ENCODE measurements at regions not wholly inside any gene's neighbourhood (a gene's known extent, or its start where the extent isn't known, plus 50 kb on each side); places are given as distances from the start of the nearest gene placed in this dataset.
"Not testable (repeated sequence)": the region's sequence is repeated elsewhere in the genome, so short reads cannot be mapped to it uniquely, and the experiment has no call there.

GRCh38 chr1:88618331-88618730 is 65.7 kb upstream of the PKN2 start:
- no peak overlapping the region for H3K4me3 Mint-ChIP-seq
- H3K36me3 Mint-ChIP-seq: peaks cover 0 to 15% (median 0%) of the 10 kb centered on the region in 3 donors
- H3K4me3 ChIP-seq (ENCODE audit: low read length): no peak overlapping the region
- no peaks in the 10 kb centered on the region for H3K4me1 ChIP-seq (ENCODE audit: insufficient read depth, low read length)
- ChIA-PET CTCF (no interaction called here), POLR2A (no interaction called here)
- peaks cover 5% of the 10 kb centered on the region for H3K9me3 ChIP-seq (ENCODE audit: low read length)
- DNase-seq: no peak
- no peaks in the 10 kb centered on the region for H3K4me1 Mint-ChIP-seq
- H3K27ac Mint-ChIP-seq: no peak overlapping the region
- peaks cover 8 to 52% of the 10 kb centered on the region in 2 donors for H3K27me3 Mint-ChIP-seq
- no peaks in the 10 kb centered on the region for H3K27me3 ChIP-seq (ENCODE audit: insufficient read depth, low read length, poor library complexity, severe bottlenecking)
- peaks cover 27 to 36% (median 35%) of the 10 kb centered on the region in 5 donors for H3K9me3 Mint-ChIP-seq
- H3K36me3 ChIP-seq (ENCODE audit: insufficient read depth, low read length): no peaks in the 10 kb centered on the region
- H3K27ac ChIP-seq (ENCODE audit: low read depth, low read length): no peak overlapping the region

DNA sequence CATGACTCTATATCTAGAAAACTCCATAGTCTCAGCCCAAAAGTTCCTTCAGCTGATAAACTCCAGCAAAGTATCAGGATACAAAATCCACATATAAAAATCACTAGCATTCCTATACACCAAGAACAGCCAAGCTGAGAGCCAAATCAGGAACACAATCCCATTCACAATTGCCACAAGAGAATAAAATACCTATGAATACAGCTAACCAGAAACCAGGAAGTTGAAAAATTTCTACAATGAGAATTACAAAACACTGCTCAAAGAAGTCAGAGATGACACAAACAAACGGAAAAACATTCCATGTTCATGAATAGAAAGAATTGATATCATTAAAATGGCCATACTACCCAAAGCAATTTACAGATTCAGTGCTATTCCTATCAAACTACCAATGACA is 61.0 kb upstream of the PKN2 start:
- H3K4me3 ChIP-seq (ENCODE audit: low read length); CTCF ChIA-PET; H3K4me3 Mint-ChIP-seq: not testable (repeated sequence)

More for the DNA sequence above, 61.0 kb upstream of the PKN2 start:
- peaks cover 0 to 10% (median 0%) of the 10 kb centered on the region in 3 donors for H3K36me3 Mint-ChIP-seq
- H3K27ac ChIP-seq (ENCODE audit: low read depth, low read length); H3K27ac Mint-ChIP-seq; H3K36me3 ChIP-seq (ENCODE audit: insufficient read depth, low read length); POLR2A ChIA-PET; DNase-seq; H3K9me3 ChIP-seq (ENCODE audit: low read length); H3K4me1 ChIP-seq (ENCODE audit: insufficient read depth, low read length); H3K4me1 Mint-ChIP-seq; H3K27me3 ChIP-seq (ENCODE audit: insufficient read depth, low read length, poor library complexity, severe bottlenecking): not testable (repeated sequence)
- H3K27me3 Mint-ChIP-seq: peaks cover 2 to 29% of the 10 kb centered on the region in 2 donors
- peaks cover 19 to 29% (median 26%) of the 10 kb centered on the region in 5 donors for H3K9me3 Mint-ChIP-seq

Data from CD8-positive, alpha-beta memory T cell (primary cell).